ENCODE measurements at regions not wholly inside any gene's neighbourhood (a gene's known extent, or its start where the extent isn't known, plus 50 kb on each side); places are given as distances from the start of the nearest gene placed in this dataset.
"Not testable (repeated sequence)": the region's sequence is repeated elsewhere in the genome, so short reads cannot be mapped to it uniquely, and the experiment has no call there.

DNA sequence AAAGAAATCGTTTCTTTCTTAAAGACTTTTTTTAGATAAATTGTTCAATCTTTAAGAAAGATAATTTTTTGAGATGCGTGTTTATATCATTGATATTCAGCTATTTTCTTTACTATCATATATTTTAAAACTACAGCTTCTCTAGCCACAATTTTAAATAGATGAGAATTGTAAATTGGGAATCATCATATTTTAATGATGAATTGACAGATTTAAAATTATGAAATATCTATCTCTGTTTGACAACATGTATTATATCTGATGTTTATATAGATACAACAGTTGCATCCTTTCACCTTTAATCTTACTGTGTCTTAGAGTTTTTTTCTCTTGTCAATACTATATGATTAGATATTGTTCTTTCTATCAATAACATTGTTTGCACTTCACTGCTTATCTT lies 762.3 kb upstream of the GJE1 start:
- DNase-seq: no peak

GRCh38 chr6:141366796-141367195 lies 765.9 kb upstream of the GJE1 start:
- not testable (repeated sequence) for DNase-seq

DNA sequence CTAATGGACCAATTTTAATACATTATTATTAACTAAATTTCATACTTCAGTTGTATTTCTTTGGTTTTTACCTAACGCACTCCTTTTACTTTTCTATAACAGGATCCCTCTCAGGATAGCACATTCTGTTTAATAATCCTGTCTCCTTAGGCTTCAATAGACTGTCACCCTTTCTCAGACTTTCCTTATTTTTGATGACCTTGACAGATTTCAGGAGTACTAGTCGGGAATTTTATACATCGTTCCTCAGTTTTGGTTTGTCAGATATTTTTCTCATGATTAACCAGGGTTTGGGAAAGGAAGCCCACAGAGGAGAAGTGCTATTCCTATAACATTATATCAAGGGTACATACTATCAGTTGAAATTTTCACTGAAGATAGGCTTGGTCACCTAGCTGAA lies 768.0 kb upstream of the GJE1 start:
- no peak for DNase-seq

GRCh38 chr6:141364232-141364631 lies 768.5 kb upstream of the GJE1 start:
- DNase-seq: no peak

GRCh38 chr6:141361559-141361958 lies 771.2 kb upstream of the GJE1 start:
- no peak for DNase-seq

DNA sequence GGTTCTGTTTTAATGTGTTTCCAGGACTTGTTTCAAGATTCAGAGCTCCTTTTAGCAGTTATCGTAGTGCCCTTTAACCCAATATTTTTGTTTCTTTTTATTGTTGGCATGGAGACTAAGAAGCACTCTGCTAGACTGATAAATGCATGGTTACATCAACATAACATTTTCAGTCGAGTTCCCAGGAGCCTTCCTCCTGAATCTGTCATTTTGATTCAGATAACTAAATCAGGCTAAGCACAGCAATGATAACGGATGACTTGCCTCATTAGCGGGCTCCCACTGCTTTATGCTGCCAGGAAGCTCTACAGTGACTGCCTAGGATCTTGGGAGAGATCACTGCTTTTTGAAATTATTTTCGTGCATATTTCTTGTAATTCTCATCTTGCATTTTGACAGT lies 772.8 kb upstream of the GJE1 start:
- DNase-seq: no peak

GRCh38 chr6:141354191-141354955 lies 778.4 kb upstream of the GJE1 start:
- no peak for DNase-seq

DNA sequence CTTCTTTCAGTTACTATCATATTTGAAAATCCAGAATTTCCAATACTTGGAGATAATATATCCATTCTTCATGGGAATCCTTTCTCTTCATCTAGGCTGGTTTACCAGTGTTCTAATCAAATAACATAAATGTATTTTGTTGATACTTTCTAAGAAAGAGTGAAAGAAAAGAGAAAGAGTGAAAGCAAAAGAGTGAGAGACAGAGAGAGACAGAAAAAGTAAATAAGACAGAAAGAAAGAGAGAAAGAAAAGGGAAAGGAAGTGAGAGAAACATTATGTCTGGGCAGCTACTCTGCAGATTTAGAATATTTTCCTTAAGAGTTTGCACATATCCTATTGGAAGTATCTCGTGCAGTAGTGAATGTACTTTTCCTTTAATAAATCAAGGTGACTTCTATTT lies 781.0 kb upstream of the GJE1 start:
- DNase-seq: no peak

DNA sequence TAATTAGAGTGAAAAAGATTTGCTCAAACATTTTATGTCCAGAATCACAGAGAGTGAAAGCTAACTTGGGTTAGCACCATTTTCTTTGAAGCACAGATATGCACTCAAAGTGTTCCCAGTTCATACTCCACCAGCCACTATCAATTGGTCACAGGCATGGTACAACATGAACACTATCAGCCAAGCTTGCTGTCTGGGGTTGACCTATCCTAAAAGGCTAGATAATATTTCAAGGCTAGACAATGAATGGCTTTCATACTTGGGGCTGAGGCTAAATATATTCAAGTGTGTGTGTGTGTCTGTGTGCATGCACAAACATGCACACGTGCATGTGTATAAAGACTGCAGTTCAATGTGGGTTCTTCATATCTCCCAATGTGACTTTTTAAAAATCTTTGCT lies 783.0 kb upstream of the GJE1 start:
- no peak for DNase-seq

GRCh38 chr6:141347906-141348492 lies 784.7 kb upstream of the GJE1 start:
- DNase-seq: no peak

- no peak for DNase-seq
These were observed 785.6 kb upstream of the GJE1 start for GRCh38 chr6:141347086-141347485.

DNA sequence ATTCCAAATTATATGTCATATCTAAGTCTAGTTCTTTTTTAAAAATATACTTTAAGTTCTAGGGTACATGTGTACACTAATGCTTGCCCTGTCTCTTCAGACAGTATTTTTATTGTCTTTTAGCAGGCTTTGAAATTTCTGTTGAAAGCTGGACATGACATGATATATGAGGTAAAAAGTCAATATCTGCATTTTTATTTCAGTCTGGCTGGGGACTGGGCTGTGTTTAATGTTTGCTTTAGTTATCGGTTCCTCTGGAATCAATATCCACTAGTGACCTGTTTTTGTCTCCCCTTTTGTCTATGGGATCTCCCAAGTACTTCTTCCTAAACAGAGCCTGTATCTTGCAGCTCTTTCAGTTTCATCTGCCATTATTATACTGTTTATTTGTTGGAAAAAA lies 786.2 kb upstream of the GJE1 start:
- no peak for DNase-seq

DNA sequence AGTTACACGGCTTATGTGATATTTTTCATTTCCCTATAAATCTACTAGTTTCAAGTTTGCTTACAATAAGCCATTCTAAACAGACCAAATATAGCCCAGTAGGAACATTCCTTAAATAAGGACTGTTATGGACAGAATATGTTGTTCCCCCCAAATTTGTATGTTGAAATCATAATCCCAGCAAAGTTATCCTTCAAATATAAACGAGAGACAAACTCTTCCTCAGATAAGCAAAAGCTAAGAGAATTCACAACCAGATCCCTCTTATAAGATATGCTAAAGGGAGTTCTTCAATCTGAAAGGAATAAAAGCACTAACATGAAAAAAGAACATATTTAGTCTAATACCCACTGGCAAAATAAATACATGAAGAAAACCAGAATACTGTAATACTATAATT lies 795.5 kb upstream of the GJE1 start:
- no peak for DNase-seq

DNA sequence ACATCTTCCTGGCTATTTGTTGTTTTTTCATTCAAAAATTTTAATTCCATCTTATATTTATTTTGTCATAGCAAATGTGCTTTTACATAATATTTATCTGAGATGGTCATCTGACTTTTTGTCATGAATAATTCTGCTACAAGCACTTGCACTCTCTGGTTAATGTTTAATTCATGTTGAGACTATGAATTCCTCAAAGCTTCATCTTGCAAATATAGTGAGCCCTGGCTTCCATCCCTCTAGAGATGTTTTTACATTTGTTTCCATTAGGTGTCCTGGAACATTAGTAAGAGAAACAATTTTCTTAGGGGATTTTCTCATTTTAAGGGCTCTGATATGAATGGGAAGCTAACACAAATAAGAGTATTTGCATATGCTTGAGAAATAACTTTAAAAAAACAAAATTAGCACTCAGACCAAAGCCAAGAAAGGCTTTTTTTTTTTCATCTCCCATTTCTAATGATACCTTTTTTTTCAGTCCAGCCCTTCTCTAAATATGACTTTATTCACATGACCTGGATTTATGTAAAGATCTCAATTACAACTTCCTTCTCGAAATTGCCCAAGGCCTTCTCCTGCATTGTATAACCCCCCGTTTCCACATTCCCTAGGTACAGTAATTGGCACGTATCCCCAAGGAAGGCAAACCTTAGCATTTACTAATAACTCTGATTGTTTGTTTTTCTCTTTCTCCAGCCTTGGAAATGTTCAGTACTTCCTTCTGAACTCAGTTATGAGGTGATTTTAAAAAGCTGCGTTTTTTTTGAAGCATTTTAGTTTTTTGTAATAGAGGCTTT lies 797.0 kb upstream of the GJE1 start:
- peak in 1 of 3 experiments; percentile 27 for DNase-seq

- DNase-seq: no peak
These were observed 805.8 kb upstream of the GJE1 start for GRCh38 chr6:141326925-141327324.

DNA sequence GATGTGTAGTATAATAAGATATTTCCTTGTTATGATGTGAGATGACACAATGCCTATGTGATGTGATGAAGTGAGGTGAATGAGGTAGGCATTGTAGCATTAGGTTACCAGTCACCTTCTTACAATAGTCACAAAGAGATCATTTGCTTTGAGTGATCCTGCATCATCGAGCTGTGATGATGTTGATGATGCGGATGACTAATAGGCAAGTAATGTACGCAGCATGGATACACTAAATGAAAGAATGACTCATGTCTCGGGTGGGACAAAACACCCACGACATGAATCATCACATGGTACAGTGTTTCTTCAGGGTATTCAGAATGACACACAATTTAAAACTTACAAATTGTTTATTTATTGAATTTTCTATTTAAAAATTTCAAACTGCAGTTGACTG lies 806.3 kb upstream of the GJE1 start:
- no peak for DNase-seq

GRCh38 chr6:141321493-141322347 lies 811.0 kb upstream of the GJE1 start:
- DNase-seq: peak in 2 of 3 experiments; percentile 15 to 50

- DNase-seq: no peak
These were observed 816.5 kb upstream of the GJE1 start for GRCh38 chr6:141316236-141316635.

GRCh38 chr6:141313986-141314385 lies 818.7 kb upstream of the GJE1 start:
- no peak for DNase-seq

DNA sequence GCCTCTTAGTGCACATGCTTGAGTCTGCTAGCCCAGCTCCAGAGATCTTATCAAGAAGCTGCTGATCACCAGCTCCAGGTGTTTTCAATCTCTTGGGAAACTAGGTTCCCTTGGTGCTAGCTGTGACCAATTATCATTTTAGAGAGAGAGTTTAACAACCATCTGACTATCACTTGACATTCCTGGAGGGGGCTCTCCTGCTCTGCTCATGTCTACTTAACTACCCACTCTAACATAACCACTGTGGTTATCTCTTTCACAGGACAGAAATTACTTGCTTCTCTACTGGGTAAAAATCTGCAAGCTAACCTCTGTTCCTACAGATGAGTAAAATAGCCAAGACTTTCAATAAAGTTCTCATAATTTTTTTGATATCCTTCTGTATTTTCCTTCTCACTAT lies 823.4 kb upstream of the GJE1 start:
- peak in 1 of 3 experiments; percentile 29 for DNase-seq

DNA sequence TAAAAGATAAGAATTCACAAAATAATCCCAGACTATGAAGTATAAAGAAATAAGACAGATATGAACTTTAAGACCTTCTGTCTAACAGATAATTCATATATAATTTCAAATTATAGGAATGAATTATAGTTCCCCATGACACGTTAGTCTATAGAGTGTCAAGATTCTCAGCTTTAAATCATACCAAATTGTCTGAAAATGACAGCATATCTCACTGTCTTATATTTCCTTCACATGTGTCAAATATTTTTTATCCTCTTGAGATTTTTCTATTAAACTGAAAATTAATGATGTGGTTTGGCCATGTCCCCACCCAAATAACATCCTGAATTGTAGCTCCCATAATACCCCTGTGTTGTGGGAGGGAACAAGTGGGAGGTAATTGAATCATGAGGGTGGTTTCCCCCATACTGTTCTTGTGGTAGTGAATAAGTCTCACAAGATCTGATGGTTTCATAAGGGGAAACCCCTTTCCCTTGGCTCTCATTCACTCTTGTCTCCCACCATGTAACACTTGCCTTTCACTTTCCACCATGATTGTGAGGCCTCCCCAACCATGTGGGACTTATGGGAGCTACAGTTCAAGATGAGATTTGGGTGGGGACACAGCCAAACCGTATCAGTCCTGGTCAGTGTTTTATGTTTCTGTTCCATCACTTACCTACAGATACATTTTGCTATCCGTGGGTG lies 825.3 kb upstream of the GJE1 start:
- DNase-seq: no peak

DNA sequence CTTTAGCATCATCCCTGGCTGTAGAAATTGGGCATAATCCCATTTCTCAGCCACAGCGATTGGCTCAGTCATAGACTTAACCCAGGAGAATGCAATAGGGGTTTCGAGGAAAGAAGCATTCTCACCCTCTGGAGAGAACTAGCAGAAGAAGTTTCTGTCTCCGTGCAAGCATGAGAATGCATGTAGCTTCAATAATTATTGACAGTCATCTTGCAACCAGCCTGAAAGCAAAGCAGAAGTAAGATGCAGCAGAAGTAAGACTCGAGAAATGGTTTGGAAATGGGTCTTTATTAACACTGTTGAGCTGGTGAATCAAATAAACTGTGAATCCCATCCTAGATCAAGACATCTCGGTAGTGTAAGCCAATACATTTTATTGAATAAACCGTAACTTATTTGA lies 828.8 kb upstream of the GJE1 start:
- no peak for DNase-seq
